Peyer's patch (tissue), 4 donors: ENCODE measurements at regions not wholly inside any gene's neighbourhood (a gene's known extent, or its start where the extent isn't known, plus 50 kb on each side); places are given as distances from the start of the nearest gene placed in this dataset.

ENCODE experiments used
- CTCF ChIP-seq, 6 experiments: fragments of 450-650 bp in 4 of 6; fragments of 200-600 bp in 2 of 6; sonication (generic) in 1 of 6; IDR thresholded peaks; one replicate each; pipeline ENCODE4 v1.5.1; 2017 to 2019; ENCODE audit warnings: antibody characterized with exemption in 6 of 6, mild to moderate bottlenecking in 3 of 6, moderate library complexity in 1 of 6
- POLR2A ChIP-seq, 2 donors: fragments of 450-650 bp; IDR thresholded peaks; one replicate each; pipeline ENCODE4 v1.5.1; 2017; ENCODE audit warnings: antibody characterized with exemption in 2 of 2, mild to moderate bottlenecking in 2 of 2, moderate library complexity in 2 of 2

DNA sequence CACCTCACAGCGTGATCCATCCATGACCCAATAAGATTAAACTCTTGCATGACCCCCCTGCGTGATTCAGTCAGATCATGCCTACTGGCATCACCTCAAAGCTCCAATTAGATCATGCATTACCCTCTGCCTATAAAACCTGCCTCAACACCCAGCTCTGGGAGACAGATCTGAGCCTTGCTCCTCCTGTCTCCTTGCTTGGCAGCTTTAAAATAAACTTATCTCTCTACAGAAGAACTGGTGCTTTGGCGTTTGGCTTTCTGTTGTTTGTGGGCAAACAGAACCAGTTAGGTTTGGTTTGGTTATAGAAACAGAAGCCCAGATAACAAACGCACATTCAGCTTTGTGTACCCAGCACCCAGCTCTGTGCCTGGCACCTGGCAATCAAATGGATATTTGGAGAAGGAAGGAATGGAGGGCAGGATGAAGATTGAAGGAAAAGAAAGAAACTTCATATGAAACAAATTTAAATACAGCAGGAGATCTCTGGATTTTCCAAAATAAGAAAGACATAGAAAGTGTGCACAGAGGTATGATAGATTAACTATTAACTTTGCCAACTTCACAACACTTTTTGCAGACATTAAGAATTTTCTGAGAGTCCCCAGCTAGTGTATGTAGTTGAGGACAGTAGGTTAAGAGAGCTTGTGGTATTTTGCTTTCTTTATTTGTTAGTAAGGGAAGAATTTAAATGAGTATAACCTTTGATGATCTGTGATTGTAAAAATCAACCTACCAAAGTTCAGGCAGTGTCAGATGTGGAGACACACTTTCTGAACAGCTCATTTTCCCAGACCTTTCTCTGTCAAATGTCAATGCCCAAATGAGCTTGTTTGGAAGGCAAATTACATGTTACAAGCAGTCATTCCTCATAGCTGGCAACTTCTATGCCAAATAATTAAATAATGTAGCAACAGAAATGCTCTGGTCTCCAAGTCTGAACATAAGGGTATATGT lies 102.1 kb upstream of the ASTN2 start:
- TF ChIP-seq POLR2A (IDR thresholded peaks at IDR 0.05) = no peak
- TF ChIP-seq CTCF (IDR thresholded peaks at IDR 0.05) = no peak
